Neural progenitor cell (in vitro differentiated cells): ENCODE measurements at regions not wholly inside any gene's neighbourhood (a gene's known extent, or its start where the extent isn't known, plus 50 kb on each side); places are given as distances from the start of the nearest gene placed in this dataset.

Experiments used
- DNase-seq: peaks from one replicate; pipeline ENCODE4 v3.0.0-alpha.2; 2016; ENCODE audit warnings: low spot score
- H2AFZ ChIP-seq: fragments of 200-600 bp; sonication (generic); replicated peaks from 2 replicates; pipeline ENCODE4 v1.6.1; 2016; ENCODE audit warnings: antibody characterized with exemption
- H3F3A ChIP-seq: fragments of 200-600 bp; sonication (generic); 2 replicates; pipeline ENCODE4 v1.6.1; 2016; ENCODE audit warnings: antibody characterized with exemption, low read depth
- H3K27ac ChIP-seq: fragments of 200-600 bp; sonication (generic); 2 replicates; pipeline ENCODE4 v1.5.1; 2016; ENCODE audit warnings: mild to moderate bottlenecking
- H3K27me3 ChIP-seq: fragments of 200-600 bp; sonication (generic); 2 replicates; pipeline ENCODE4 v1.6.1; 2016; ENCODE audit warnings: mild to moderate bottlenecking, moderate library complexity
- H3K36me3 ChIP-seq: fragments of 200-600 bp; sonication (generic); 2 replicates; pipeline ENCODE4 v1.5.1; 2016
- H3K4me1 ChIP-seq: fragments of 200-600 bp; sonication (generic); 2 replicates; pipeline ENCODE4 v1.6.1; 2016; ENCODE audit warnings: mixed run types
- H3K4me2 ChIP-seq: fragments of 200-600 bp; sonication (generic); 2 replicates; pipeline ENCODE4 v1.6.1; 2016
- H3K4me3 ChIP-seq: fragments of 200-600 bp; sonication (generic); 2 replicates; pipeline ENCODE4 v1.5.1; 2016
- H3K79me2 ChIP-seq: fragments of 200-600 bp; sonication (generic); 2 replicates; pipeline ENCODE4 v1.6.1; 2016; ENCODE audit warnings: low read depth
- H3K9ac ChIP-seq: fragments of 200-600 bp; sonication (generic); 2 replicates; pipeline ENCODE4 v1.6.1; 2016
- H3K9me3 ChIP-seq: fragments of 200-600 bp; sonication (generic); 2 replicates; pipeline ENCODE4 v1.5.1; 2016; ENCODE audit warnings: low read depth
- H4K20me1 ChIP-seq: fragments of 200-600 bp; sonication (generic); 2 replicates; pipeline ENCODE4 v1.6.1; 2016; ENCODE audit warnings: low read depth
- H3K27ac Mint-ChIP-seq: 3 replicates; pipeline ENCODE4 v1.8.0; 2021; ENCODE audit warnings: mixed read lengths
- H3K27me3 Mint-ChIP-seq: 2 replicates; pipeline ENCODE4 v1.8.0; 2022; ENCODE audit warnings: low read depth, mild to moderate bottlenecking, inconsistent platforms, moderate library complexity, mixed read lengths; ENCODE audit not compliant: insufficient read depth
- H3K36me3 Mint-ChIP-seq: 3 replicates; pipeline ENCODE4 v1.8.0; 2021; ENCODE audit warnings: mixed read lengths
- H3K4me1 Mint-ChIP-seq: 3 replicates; pipeline ENCODE4 v1.8.0; 2021; ENCODE audit warnings: mixed read lengths
- H3K4me3 Mint-ChIP-seq: 3 replicates; pipeline ENCODE4 v1.8.0; 2021; ENCODE audit warnings: mild to moderate bottlenecking, moderate library complexity, mixed read lengths
- H3K9me3 Mint-ChIP-seq: 3 replicates; pipeline ENCODE4 v1.8.0; 2020; ENCODE audit warnings: mixed read lengths
- CTCF ChIP-seq: fragments of 200-600 bp; sonication (generic); IDR thresholded peaks from 2 replicates; pipeline ENCODE4 v1.5.1; 2017; ENCODE audit warnings: antibody characterized with exemption, mild to moderate bottlenecking
- EZH2 ChIP-seq: fragments of 200-600 bp; sonication (generic); IDR thresholded peaks from 2 replicates; pipeline ENCODE4 v1.6.1; 2017; ENCODE audit warnings: antibody characterized with exemption, mild to moderate bottlenecking, moderate library complexity
- EZH2phosphoT487 ChIP-seq: fragments of 200-600 bp; sonication (generic); IDR thresholded peaks from 2 replicates; pipeline ENCODE4 v1.6.1; 2017; ENCODE audit warnings: antibody characterized with exemption

- Histone ChIP-seq H3K27ac (no peak overlapping the region), H2AFZ (no peak overlapping the region), H3K4me3 (no peak overlapping the region), H3K27me3 (no peaks in the 10 kb centered on the region), H3F3A (peaks cover 3% of the 10 kb centered on the region), H3K9ac (no peak overlapping the region), H3K4me2 (no peak overlapping the region), H3K4me1 (no peaks in the 10 kb centered on the region), H3K9me3 (no peaks in the 10 kb centered on the region), H3K36me3 (no peaks in the 10 kb centered on the region), H3K79me2 (no peaks in the 10 kb centered on the region), H4K20me1 (no peaks in the 10 kb centered on the region)
- TF ChIP-seq CTCF, result no peak
- no peak for TF ChIP-seq EZH2phosphoT487
- TF ChIP-seq EZH2, result no peak
- DNase-seq, result no peak
- H3K36me3 Mint-ChIP-seq, result no peaks in the 10 kb centered on the region
- H3K9me3 Mint-ChIP-seq, result no peaks in the 10 kb centered on the region
- no peak overlapping the region for H3K4me3 Mint-ChIP-seq
- H3K27ac Mint-ChIP-seq, result no peak overlapping the region
- no peaks in the 10 kb centered on the region for H3K4me1 Mint-ChIP-seq
- H3K27me3 Mint-ChIP-seq, result peaks cover 2% of the 10 kb centered on the region
Observed at GRCh38 chr11:90449606-90450005, 226.8 kb upstream of the CHORDC1 start.

GRCh38 chr11:90448256-90448655 is 225.4 kb upstream of the CHORDC1 start:
- TF ChIP-seq CTCF (no peak), EZH2phosphoT487 (no peak), EZH2 (no peak)
- H3K36me3 Mint-ChIP-seq, result no peaks in the 10 kb centered on the region
- H3K9ac ChIP-seq, result no peak overlapping the region
- H3K9me3 Mint-ChIP-seq, result no peaks in the 10 kb centered on the region
- peaks cover 2% of the 10 kb centered on the region for H3K27me3 Mint-ChIP-seq
- no peaks in the 10 kb centered on the region for H4K20me1 ChIP-seq
- no peaks in the 10 kb centered on the region for H3K4me1 Mint-ChIP-seq
- no peaks in the 10 kb centered on the region for H3K27me3 ChIP-seq
- H3K27ac Mint-ChIP-seq, result no peak overlapping the region
- H3K9me3 ChIP-seq, result no peaks in the 10 kb centered on the region
- H3K4me2 ChIP-seq, result no peak overlapping the region
- no peaks in the 10 kb centered on the region for H3K36me3 ChIP-seq
- no peaks in the 10 kb centered on the region for H3F3A ChIP-seq
- H2AFZ ChIP-seq, result no peak overlapping the region
- no peaks in the 10 kb centered on the region for H3K79me2 ChIP-seq
- no peaks in the 10 kb centered on the region for H3K4me1 ChIP-seq
- H3K4me3 Mint-ChIP-seq, result no peak overlapping the region
- H3K4me3 ChIP-seq, result no peak overlapping the region
- DNase-seq, result no peak
- H3K27ac ChIP-seq, result no peak overlapping the region

GRCh38 chr11:90447618-90448017 is 224.8 kb upstream of the CHORDC1 start:
- no peak overlapping the region for H3K9ac ChIP-seq
- H3F3A ChIP-seq, result no peaks in the 10 kb centered on the region
- H3K4me2 ChIP-seq, result no peak overlapping the region
- Mint-ChIP-seq H3K4me1 (no peaks in the 10 kb centered on the region), H3K4me3 (no peak overlapping the region), H3K36me3 (no peaks in the 10 kb centered on the region), H3K27me3 (peaks cover 2% of the 10 kb centered on the region), H3K27ac (no peak overlapping the region), H3K9me3 (no peaks in the 10 kb centered on the region)
- H3K27me3 ChIP-seq, result no peaks in the 10 kb centered on the region
- H3K36me3 ChIP-seq, result no peaks in the 10 kb centered on the region
- H2AFZ ChIP-seq, result no peak overlapping the region
- DNase-seq, result no peak
- TF ChIP-seq EZH2phosphoT487 (no peak), CTCF (no peak), EZH2 (no peak)
- H3K4me1 ChIP-seq, result no peaks in the 10 kb centered on the region
- H3K27ac ChIP-seq, result no peak overlapping the region
- H3K4me3 ChIP-seq, result no peak overlapping the region
- no peaks in the 10 kb centered on the region for H3K79me2 ChIP-seq
- H3K9me3 ChIP-seq, result no peaks in the 10 kb centered on the region
- H4K20me1 ChIP-seq, result no peaks in the 10 kb centered on the region

GRCh38 chr11:90446207-90446606 is 223.4 kb upstream of the CHORDC1 start:
- DNase-seq, result no peak
- Mint-ChIP-seq H3K9me3 (no peaks in the 10 kb centered on the region), H3K27ac (no peak overlapping the region), H3K4me1 (no peaks in the 10 kb centered on the region), H3K4me3 (no peak overlapping the region), H3K27me3 (peaks cover 2% of the 10 kb centered on the region), H3K36me3 (no peaks in the 10 kb centered on the region)
- Histone ChIP-seq H4K20me1 (no peaks in the 10 kb centered on the region), H3K27me3 (no peaks in the 10 kb centered on the region), H3K79me2 (no peaks in the 10 kb centered on the region), H3F3A (no peaks in the 10 kb centered on the region), H3K9me3 (no peaks in the 10 kb centered on the region), H3K36me3 (no peaks in the 10 kb centered on the region), H3K4me2 (no peak overlapping the region), H3K9ac (no peak overlapping the region), H3K4me1 (no peaks in the 10 kb centered on the region), H2AFZ (no peak overlapping the region), H3K4me3 (no peak overlapping the region), H3K27ac (no peak overlapping the region)
- no peak for TF ChIP-seq CTCF
- no peak for TF ChIP-seq EZH2
- no peak for TF ChIP-seq EZH2phosphoT487
